HG02885 (cell line): ENCODE measurements at regions not wholly inside any gene's neighbourhood (a gene's known extent, or its start where the extent isn't known, plus 50 kb on each side); places are given as distances from the start of the nearest gene placed in this dataset.
"Not testable (repeated sequence)": the region's sequence is repeated elsewhere in the genome, so short reads cannot be mapped to it uniquely, and the experiment has no call there.

Experiments used
- ATAC-seq: cut with Tn5 transposase; IDR thresholded peaks from one replicate; pipeline ENCODE4 v1.9.1; 2021; ENCODE audit warnings: mild to moderate bottlenecking; ENCODE audit not compliant: unreplicated experiment, poor library complexity

- ATAC-seq: no peak
These were observed 559.0 kb upstream of the AMOT start for GRCh38 chrX:113399506-113400192.

DNA sequence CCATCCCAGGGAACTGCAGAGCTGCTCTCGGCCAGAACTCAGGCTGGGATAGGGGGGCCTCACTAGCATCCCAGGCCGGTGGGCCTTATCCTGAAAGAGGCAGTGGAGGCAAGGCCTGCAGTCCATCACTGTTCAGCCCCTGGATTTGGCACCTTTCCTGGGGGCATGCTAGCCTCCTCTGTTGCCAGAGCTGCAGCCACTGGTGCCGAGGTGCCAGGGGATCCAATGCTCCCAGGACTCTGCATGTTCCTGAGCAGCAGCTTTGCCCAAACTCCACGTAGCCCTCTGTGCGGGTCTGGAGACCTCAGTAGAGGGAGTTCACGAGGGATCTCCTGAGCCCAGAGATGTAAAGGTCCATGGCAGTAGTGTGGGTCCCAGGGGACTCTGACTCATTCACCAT, 551.7 kb upstream of the AMOT start:
- no peak for ATAC-seq

- no peak for ATAC-seq
These were observed 551.2 kb upstream of the AMOT start for GRCh38 chrX:113391875-113392274.

DNA sequence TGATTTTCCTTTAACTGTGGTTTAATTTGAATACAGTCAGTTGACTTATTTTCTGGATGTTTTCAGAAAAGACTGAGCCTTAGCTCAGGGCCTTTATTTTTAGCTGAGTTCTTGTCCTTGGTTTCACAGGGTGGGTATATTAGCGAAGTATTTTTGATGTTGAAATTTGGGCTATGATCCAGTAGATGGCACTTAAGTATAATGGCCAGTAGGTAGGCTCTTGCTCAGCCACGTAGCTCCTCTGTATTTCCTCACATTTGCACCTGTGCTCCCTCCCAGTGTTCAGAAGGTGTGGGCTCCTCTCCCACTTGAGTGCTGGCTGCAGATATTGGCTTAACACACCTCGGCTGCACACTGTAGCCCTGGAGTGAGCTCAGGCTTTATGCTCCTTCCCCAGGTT, 549.9 kb upstream of the AMOT start:
- no peak for ATAC-seq

- no peak for ATAC-seq
These were observed 549.2 kb upstream of the AMOT start for GRCh38 chrX:113389846-113390245.

DNA sequence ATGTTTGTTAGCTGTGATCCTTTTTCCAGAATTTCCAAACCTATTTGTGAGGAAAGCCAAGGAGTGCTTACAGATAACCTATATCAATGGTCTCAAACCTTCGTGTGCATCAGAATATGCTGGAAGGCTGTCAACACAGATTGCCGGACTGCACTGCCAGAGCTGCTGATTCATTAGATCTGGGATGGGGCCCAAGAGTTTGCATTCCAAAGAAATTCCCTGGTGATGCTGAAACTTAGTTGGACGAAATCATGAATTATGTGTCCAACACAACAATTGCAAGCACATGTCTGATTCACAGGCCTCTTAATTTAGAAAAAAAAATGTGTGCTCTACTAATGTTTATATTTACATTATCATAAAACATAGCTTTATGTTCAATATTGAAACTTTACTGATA, 544.0 kb upstream of the AMOT start:
- no peak for ATAC-seq

- ATAC-seq: not testable (repeated sequence)
These were observed 532.8 kb upstream of the AMOT start for GRCh38 chrX:113373421-113373820.

- ATAC-seq: no peak
These were observed 529.4 kb upstream of the AMOT start for GRCh38 chrX:113370006-113370405.

- no peak for ATAC-seq
These were observed 528.4 kb upstream of the AMOT start for GRCh38 chrX:113369056-113369455.

DNA sequence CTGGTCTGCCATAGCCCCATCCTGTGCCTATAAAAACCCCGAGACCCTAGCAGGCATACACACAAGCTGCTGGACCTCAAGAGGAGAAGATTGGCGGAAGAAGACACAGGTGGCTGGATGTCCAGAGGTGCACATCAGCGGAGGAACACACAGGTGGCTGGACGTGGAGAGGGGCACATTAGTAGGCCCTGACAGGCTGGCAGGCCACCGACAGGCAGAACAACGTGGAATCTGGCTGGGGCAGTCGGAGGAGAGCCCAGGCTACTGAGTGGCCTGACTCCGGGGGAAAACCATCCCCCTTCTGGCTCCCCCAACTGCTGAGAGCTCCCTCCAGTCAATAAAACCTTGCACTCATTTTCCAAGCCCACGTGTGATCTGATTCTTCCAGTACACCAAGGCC, 512.5 kb upstream of the AMOT start:
- no peak for ATAC-seq

GRCh38 chrX:113330416-113330815, 489.8 kb upstream of the AMOT start:
- ATAC-seq: no peak

DNA sequence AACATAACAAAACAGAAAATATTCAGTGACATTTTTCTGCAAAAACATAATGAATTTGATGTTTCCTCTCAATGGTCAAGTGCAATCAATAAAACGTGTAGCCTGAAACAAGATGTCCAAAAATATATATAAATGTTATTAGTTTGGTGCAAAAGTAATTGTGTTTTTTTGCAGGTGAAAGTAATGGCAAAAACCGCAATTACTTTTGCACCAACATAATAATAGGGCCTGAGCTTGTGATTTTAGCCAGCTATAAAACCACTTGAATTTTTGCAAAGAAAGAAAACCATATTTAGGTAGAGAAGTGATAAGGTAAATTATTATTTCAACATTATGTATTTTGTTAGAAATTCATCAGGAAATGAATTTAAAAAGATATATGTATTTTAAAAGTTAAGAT, 475.3 kb upstream of the AMOT start:
- ATAC-seq: no peak

DNA sequence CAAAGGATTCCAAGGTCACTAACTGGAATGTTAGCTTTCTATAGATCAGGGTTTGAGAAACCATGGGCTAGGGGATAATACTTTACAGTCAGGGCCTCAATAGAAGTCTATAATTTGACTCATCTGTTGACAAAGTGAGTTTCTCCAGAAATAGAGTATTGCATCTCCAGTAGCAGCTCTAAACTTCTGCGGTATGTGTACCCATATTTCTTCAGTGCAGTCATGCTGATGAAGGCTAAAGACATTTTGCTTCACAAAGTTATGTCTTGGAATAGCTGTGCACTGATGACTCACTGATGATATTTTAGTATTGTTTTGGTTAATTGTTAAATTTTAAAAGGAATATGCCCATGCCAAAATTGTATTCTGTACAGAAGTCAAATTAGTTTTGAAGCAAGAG, 464.9 kb upstream of the AMOT start:
- no peak for ATAC-seq

DNA sequence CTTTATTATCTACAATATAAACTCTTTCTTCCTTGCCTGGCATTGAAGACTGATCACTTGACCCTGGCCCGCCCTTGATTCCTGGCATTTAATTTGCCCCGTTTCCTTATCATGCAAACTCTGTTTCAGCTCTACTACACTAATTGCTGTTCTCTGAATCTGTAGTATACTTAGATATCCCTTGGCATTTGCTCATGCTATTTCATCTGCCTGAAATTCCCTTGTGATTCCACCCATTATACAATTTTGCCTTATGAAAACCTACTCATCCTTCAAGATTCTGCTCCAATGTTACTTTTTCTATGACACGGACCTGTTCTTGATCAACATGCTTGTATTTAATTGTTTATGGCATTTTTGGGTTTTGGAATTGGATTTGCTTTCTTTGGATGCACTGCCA, 459.9 kb upstream of the AMOT start:
- ATAC-seq: no peak

DNA sequence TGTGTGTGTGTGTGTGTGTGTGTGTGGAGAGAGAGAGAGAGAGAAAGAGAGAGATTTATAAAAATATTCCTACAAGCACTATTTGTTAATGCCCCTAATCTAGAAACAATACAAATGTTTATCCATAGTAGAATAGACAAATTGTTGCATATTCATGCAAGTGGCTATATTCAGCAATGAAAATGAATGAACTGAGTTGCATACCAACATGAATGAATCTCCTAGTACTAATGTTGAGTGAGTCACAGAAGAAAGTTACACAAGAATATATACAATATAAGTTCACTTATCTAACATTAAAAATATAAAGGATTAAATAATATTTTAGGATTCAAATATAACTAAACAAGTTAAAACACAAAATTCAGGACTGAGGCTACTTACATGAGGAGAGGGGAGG, 456.8 kb upstream of the AMOT start:
- ATAC-seq: no peak

DNA sequence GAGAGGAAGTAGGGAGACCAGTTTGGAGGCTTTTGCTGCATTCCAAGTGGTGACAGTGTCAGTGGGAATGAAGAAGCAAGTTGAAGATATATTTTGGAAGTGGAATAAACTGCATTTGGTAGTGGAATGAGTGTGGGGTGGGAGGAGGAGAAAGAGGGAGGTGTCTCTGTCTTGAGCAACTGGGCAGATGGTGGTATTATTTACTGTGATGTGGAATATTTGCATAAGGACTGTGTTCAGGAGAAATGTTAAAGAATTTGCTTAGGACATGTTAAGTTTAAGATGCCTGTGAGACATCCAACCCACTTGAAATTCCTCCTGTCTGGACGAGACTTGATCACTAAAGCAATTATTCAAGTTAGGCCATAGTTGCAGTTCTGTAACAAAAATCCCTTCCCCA, 448.9 kb upstream of the AMOT start:
- no peak for ATAC-seq

DNA sequence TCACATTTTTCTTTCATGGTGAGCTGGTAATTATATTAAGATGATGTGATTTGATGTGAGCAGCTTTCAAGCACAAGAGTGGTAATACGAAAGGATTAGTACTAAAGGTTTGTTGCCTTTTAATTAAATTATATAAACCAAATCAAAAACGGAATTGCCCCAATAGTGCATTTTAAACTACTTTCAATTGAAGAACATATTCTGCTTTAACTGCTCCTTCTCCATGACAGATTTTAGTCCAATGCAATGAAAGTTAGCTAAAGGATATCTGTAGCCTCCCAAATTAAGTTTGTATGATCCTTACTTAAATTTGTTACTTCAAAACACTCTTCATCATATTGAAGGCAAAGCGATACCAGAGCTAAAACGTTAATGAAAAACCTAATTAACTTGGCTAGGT, 447.1 kb upstream of the AMOT start:
- no peak for ATAC-seq

- no peak for ATAC-seq
These were observed 435.2 kb upstream of the AMOT start for GRCh38 chrX:113275804-113276203.

DNA sequence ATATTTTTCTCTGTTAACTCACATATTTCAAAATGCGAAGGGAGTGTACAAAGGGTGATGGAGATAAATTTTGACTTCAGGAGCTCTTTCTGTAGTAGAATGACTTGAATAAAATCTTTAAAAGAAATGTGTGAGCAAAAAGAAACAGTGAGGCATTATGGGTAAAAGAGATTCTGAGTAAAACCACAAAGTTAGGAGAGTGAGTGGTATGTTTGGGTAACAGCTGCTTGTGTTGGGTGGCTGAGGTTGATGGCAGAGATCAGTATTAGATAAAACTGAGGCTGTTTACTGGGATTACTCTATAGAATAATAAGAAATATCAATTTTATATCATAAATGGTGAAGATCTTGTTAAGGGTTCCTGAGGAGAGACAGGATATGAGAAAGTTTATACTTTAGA, 434.2 kb upstream of the AMOT start:
- ATAC-seq: no peak

- ATAC-seq: no peak
These were observed 433.7 kb upstream of the AMOT start for GRCh38 chrX:113274345-113274744.

- ATAC-seq: no peak
These were observed 428.6 kb upstream of the AMOT start for GRCh38 chrX:113269203-113269602.

DNA sequence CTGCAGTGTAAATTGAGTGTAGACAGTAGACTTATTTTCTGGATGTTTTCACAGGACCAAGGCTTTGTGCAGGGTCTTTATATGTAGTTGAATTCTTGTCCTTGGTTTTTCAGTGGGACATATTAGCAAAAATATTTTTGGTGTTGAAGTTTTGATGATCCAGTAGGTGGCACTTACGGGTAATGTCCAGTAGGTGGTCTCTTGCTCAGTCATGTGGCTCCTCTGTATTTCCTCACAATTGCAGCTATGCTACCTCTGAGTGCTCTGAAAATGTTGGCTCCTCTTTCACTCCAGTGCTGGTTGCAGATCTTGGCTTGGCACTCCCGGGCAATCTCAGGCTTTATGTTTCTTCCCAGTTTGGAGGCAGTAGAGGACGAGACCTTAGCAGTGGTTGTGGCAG, 419.8 kb upstream of the AMOT start:
- ATAC-seq: no peak

GRCh38 chrX:113222305-113222704, 381.7 kb upstream of the AMOT start:
- ATAC-seq: no peak
